ENCODE measurements at regions not wholly inside any gene's neighbourhood (a gene's known extent, or its start where the extent isn't known, plus 50 kb on each side); places are given as distances from the start of the nearest gene placed in this dataset.

- DNase-seq (ENCODE audit: low spot score) = no peak
These were observed 482.7 kb downstream of the RIT2 start for GRCh38 chr18:42632801-42633200.

GRCh38 chr18:42635378-42636048 is 480.0 kb downstream of the RIT2 start:
- DNase-seq (ENCODE audit: low spot score) = no peak

GRCh38 chr18:42636309-42636708 is 479.2 kb downstream of the RIT2 start:
- DNase-seq (ENCODE audit: low spot score) = no peak

GRCh38 chr18:42640160-42640559 is 475.3 kb downstream of the RIT2 start:
- no peak for DNase-seq (ENCODE audit: low spot score)

- DNase-seq (ENCODE audit: low spot score) = no peak
These were observed 473.5 kb downstream of the RIT2 start for GRCh38 chr18:42641996-42642395.

GRCh38 chr18:42644729-42645131 is 470.8 kb downstream of the RIT2 start:
- DNase-seq (ENCODE audit: low spot score) = no peak

- DNase-seq (ENCODE audit: low spot score) = no peak
These were observed 466.0 kb downstream of the RIT2 start for GRCh38 chr18:42649331-42650035.

- no peak for DNase-seq (ENCODE audit: low spot score)
These were observed 460.9 kb downstream of the RIT2 start for GRCh38 chr18:42654556-42654955.

GRCh38 chr18:42657551-42657950 is 457.9 kb downstream of the RIT2 start:
- no peak for DNase-seq (ENCODE audit: low spot score)

- DNase-seq (ENCODE audit: low spot score) = no peak
These were observed 457.3 kb downstream of the RIT2 start for GRCh38 chr18:42658171-42658570.

GRCh38 chr18:42659187-42659586 is 456.3 kb downstream of the RIT2 start:
- no peak for DNase-seq (ENCODE audit: low spot score)

GRCh38 chr18:42670860-42671259 is 444.6 kb downstream of the RIT2 start:
- no peak for DNase-seq (ENCODE audit: low spot score)

- DNase-seq (ENCODE audit: low spot score) = no peak
These were observed 439.7 kb downstream of the RIT2 start for GRCh38 chr18:42675810-42676209.

- no peak for DNase-seq (ENCODE audit: low spot score)
These were observed 432.4 kb downstream of the RIT2 start for GRCh38 chr18:42683094-42683493.

- no peak for DNase-seq (ENCODE audit: low spot score)
These were observed 426.2 kb downstream of the RIT2 start for GRCh38 chr18:42689310-42689709.

All from AG08396 (cell line).